ENCODE measurements at regions not wholly inside any gene's neighbourhood (a gene's known extent, or its start where the extent isn't known, plus 50 kb on each side); places are given as distances from the start of the nearest gene placed in this dataset.
A peak's percentile ranks its signal among the peaks of the same experiment; 100 is the strongest.
"Not testable (repeated sequence)": the region's sequence is repeated elsewhere in the genome, so short reads cannot be mapped to it uniquely, and the experiment has no call there.

DNA sequence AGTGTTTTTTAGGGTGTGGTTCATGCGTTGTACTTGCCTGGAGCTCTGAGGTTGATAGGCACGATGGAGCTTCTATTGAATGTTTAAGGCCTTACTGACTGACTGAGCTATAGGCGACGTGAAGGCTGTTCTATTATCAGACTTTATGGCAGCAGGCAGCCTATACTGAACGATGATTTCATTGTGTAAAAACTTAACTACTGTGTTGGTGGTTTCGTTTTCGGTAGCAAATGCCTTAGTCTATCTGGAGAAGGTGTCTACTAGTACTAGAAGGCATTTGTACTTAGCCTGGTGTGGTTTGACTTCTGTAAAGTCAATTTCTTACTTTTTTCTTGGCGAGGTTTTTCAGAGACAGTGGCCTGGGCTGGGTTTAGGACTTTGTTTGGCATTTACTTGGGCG, 194.4 kb downstream of the OTOP1 start:
- not testable (repeated sequence) for H4K91ac ChIP-seq (ENCODE audit: low read depth, low read length); H3K27ac ChIP-seq (ENCODE audit: low read depth, low read length); H3K4me2 ChIP-seq (ENCODE audit: low read length); H3K14ac ChIP-seq (ENCODE audit: low read length); H3K79me1 ChIP-seq (ENCODE audit: low read length); H2AK5ac ChIP-seq (ENCODE audit: low read length); H3K4me1 ChIP-seq (ENCODE audit: control insufficient read depth in 1 of 2, insufficient read depth in 2 of 2, low read length in 2 of 2); H3K4me3 ChIP-seq (ENCODE audit: low read depth, low read length); H3K4ac ChIP-seq (ENCODE audit: low read depth, low read length); H3K9ac ChIP-seq (ENCODE audit: low read length); H3K36me3 ChIP-seq (ENCODE audit: control insufficient read depth in 1 of 2, insufficient read depth in 2 of 2, low read length in 2 of 2); H2BK5ac ChIP-seq (ENCODE audit: low read depth, low read length, poor library complexity); H3K79me2 ChIP-seq (ENCODE audit: control insufficient read depth, insufficient read depth, low read length, poor library complexity); H3K27me3 ChIP-seq (ENCODE audit: insufficient read depth, low read length); H3K9me3 ChIP-seq (ENCODE audit: insufficient read depth, low read depth, low read length); H2BK12ac ChIP-seq (ENCODE audit: low read length); H4K8ac ChIP-seq (ENCODE audit: low read depth, low read length); H2AFZ ChIP-seq (ENCODE audit: insufficient read depth, low read length, poor library complexity); H2BK120ac ChIP-seq (ENCODE audit: insufficient read depth, low read length, poor library complexity); H3K23ac ChIP-seq (ENCODE audit: low read length); H3K18ac ChIP-seq (ENCODE audit: low read length); H4K12ac ChIP-seq (ENCODE audit: low read depth, low read length)
- no CpG with 5 or more reads among the region's 9 CpGs for WGBS (ENCODE audit: extremely low coverage, insufficient coverage, insufficient read length)
- DNase-seq: peak in 1 of 2 donors; percentile 71

DNA sequence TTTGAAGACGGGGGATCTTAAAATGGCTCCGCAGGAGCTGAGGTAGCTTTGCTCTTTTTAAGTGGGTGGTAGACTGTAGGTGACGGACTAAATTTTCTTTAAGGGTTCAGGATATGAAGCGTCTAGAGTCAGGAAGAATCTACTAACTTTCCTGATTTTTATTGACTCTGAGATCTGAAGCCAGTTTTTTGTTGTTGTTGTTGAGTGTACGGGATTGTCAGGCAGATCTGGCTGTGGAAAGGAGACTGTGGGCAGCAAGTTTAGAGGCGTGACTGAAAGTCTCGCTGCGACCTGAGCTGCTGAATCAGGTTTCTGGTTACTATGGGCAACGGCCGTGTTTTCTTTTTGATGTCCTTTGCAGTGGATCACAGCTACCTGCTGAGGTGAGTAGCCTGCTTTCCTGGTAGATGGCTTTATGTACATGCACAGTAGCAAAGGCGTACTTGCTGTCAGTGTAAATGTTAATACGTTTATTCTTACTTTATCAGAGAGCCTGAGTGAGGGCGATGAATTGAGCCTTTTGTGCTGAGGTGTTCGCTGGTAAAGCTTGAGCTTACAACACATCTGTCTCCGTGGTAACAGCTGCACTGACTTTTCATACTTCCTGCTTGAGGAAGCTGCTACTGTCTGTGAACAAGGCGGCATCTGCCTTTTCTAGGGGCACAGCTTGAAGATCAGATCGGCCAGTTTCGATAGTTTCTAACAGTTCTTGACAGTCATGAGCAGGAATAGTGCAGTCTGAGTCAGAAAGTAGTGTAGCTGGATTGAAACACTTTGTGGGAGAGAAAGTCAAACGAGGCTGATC, 193.7 kb downstream of the OTOP1 start:
- H4K8ac ChIP-seq (ENCODE audit: low read depth, low read length); H2BK5ac ChIP-seq (ENCODE audit: low read depth, low read length, poor library complexity); H3K4ac ChIP-seq (ENCODE audit: low read depth, low read length); H4K91ac ChIP-seq (ENCODE audit: low read depth, low read length); H3K14ac ChIP-seq (ENCODE audit: low read length); H3K79me1 ChIP-seq (ENCODE audit: low read length); H2BK12ac ChIP-seq (ENCODE audit: low read length); H3K27ac ChIP-seq (ENCODE audit: low read depth, low read length); H3K23ac ChIP-seq (ENCODE audit: low read length); H3K4me2 ChIP-seq (ENCODE audit: low read length); H3K9me3 ChIP-seq (ENCODE audit: insufficient read depth, low read depth, low read length); H3K9ac ChIP-seq (ENCODE audit: low read length); H4K12ac ChIP-seq (ENCODE audit: low read depth, low read length); H2BK120ac ChIP-seq (ENCODE audit: insufficient read depth, low read length, poor library complexity); H2AK5ac ChIP-seq (ENCODE audit: low read length); H2AFZ ChIP-seq (ENCODE audit: insufficient read depth, low read length, poor library complexity); H3K79me2 ChIP-seq (ENCODE audit: control insufficient read depth, insufficient read depth, low read length, poor library complexity); H3K4me1 ChIP-seq (ENCODE audit: control insufficient read depth in 1 of 2, insufficient read depth in 2 of 2, low read length in 2 of 2); H3K18ac ChIP-seq (ENCODE audit: low read length); H3K4me3 ChIP-seq (ENCODE audit: low read depth, low read length); H3K27me3 ChIP-seq (ENCODE audit: insufficient read depth, low read length); H3K36me3 ChIP-seq (ENCODE audit: control insufficient read depth in 1 of 2, insufficient read depth in 2 of 2, low read length in 2 of 2): not testable (repeated sequence)
- no CpG with 5 or more reads among the region's 19 CpGs for whole genome bisulfite sequencing (ENCODE audit: extremely low coverage, insufficient coverage, insufficient read length)
- DNase-seq: peak; percentile 33 to 61

DNA sequence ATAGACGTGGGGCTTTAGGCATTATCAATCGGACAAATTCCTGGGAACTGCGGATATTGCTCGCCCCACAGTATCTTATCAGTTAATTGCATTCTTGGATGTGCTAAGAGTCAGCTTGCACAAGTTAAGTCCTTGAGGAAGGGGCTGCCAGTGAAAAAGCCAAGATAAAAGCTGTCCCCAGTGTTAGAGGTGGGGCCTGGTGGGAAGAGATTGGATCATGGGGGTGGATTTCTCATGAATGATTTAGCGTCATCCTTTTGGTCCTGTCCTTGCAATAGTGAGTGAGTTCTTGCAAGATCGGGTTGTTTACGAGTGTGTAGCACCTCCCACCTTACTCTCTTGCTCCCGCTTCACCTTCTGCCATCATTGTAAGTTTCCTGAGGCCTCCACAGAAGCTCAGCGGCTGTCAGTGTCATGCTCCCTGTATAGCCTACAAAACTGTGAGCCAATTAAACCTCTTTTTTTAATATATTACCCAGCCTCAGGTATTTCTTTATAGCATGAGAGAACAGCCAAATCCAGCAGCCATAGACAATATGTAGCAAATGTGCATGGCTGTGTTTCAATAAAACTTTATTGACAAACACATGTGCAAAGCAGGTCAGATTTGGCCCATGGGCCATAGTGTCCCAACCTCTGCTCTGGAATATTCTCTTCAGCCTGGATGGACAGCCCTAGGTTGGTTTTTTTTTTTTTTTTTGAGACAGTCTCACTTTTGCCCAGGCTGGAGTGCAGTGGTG, 189.2 kb downstream of the OTOP1 start:
- not testable (repeated sequence) for H3K9ac ChIP-seq (ENCODE audit: low read length); H3K9me3 ChIP-seq (ENCODE audit: insufficient read depth, low read depth, low read length); H2BK5ac ChIP-seq (ENCODE audit: low read depth, low read length, poor library complexity); H3K4me2 ChIP-seq (ENCODE audit: low read length); H3K4me1 ChIP-seq (ENCODE audit: control insufficient read depth in 1 of 2, insufficient read depth in 2 of 2, low read length in 2 of 2); H3K79me1 ChIP-seq (ENCODE audit: low read length); H3K23ac ChIP-seq (ENCODE audit: low read length); H3K18ac ChIP-seq (ENCODE audit: low read length); DNase-seq; H2AFZ ChIP-seq (ENCODE audit: insufficient read depth, low read length, poor library complexity); H3K4me3 ChIP-seq (ENCODE audit: low read depth, low read length); H2BK120ac ChIP-seq (ENCODE audit: insufficient read depth, low read length, poor library complexity); H3K36me3 ChIP-seq (ENCODE audit: control insufficient read depth in 1 of 2, insufficient read depth in 2 of 2, low read length in 2 of 2); H2BK12ac ChIP-seq (ENCODE audit: low read length); H4K91ac ChIP-seq (ENCODE audit: low read depth, low read length); H3K27me3 ChIP-seq (ENCODE audit: insufficient read depth, low read length); H4K12ac ChIP-seq (ENCODE audit: low read depth, low read length); H4K8ac ChIP-seq (ENCODE audit: low read depth, low read length); H3K14ac ChIP-seq (ENCODE audit: low read length); H3K27ac ChIP-seq (ENCODE audit: low read depth, low read length); H2AK5ac ChIP-seq (ENCODE audit: low read length); H3K79me2 ChIP-seq (ENCODE audit: control insufficient read depth, insufficient read depth, low read length, poor library complexity); H3K4ac ChIP-seq (ENCODE audit: low read depth, low read length)
- WGBS (ENCODE audit: extremely low coverage, insufficient coverage, insufficient read length): no CpG with 5 or more reads among the region's 9 CpGs

DNA sequence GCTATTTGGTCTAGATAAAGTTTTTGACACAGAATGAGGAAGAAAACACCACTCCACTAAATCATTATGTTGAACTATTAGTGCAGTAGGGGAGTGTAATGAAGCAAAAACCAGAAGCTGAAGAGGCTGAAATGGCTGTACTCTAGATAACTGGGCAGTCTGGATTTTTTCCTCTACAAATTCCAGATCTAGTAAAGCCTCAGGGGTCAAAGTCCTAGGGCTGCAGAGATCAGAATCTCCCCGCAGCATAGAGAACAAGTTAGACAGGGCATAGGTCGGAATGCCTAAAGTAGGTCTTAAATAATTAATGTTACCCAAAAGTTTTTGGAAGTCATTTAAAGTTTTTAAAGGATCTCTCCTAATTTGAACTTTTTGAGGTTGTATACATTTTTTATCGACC, 180.9 kb downstream of the OTOP1 start:
- H3K27me3 ChIP-seq (ENCODE audit: insufficient read depth, low read length); H3K27ac ChIP-seq (ENCODE audit: low read depth, low read length); H3K79me1 ChIP-seq (ENCODE audit: low read length); H4K91ac ChIP-seq (ENCODE audit: low read depth, low read length); H3K9me3 ChIP-seq (ENCODE audit: insufficient read depth, low read depth, low read length); H2AK5ac ChIP-seq (ENCODE audit: low read length); H3K9ac ChIP-seq (ENCODE audit: low read length); H3K23ac ChIP-seq (ENCODE audit: low read length); H3K4me2 ChIP-seq (ENCODE audit: low read length); H2BK120ac ChIP-seq (ENCODE audit: insufficient read depth, low read length, poor library complexity); H3K36me3 ChIP-seq (ENCODE audit: control insufficient read depth in 1 of 2, insufficient read depth in 2 of 2, low read length in 2 of 2); H2BK5ac ChIP-seq (ENCODE audit: low read depth, low read length, poor library complexity); H4K12ac ChIP-seq (ENCODE audit: low read depth, low read length); H3K18ac ChIP-seq (ENCODE audit: low read length); H2AFZ ChIP-seq (ENCODE audit: insufficient read depth, low read length, poor library complexity); H3K4ac ChIP-seq (ENCODE audit: low read depth, low read length); H3K14ac ChIP-seq (ENCODE audit: low read length); H3K4me1 ChIP-seq (ENCODE audit: control insufficient read depth in 1 of 2, insufficient read depth in 2 of 2, low read length in 2 of 2); H4K8ac ChIP-seq (ENCODE audit: low read depth, low read length); H3K4me3 ChIP-seq (ENCODE audit: low read depth, low read length); H3K79me2 ChIP-seq (ENCODE audit: control insufficient read depth, insufficient read depth, low read length, poor library complexity); H2BK12ac ChIP-seq (ENCODE audit: low read length): not testable (repeated sequence)
- no CpG with 5 or more reads among the region's 3 CpGs for WGBS (ENCODE audit: extremely low coverage, insufficient coverage, insufficient read length)
- peak; percentile 70 to 90 for DNase-seq

All from trophoblast cell (in vitro differentiated cells and primary cell).